ENCODE measurements at regions not wholly inside any gene's neighbourhood (a gene's known extent, or its start where the extent isn't known, plus 50 kb on each side); places are given as distances from the start of the nearest gene placed in this dataset.

DNA sequence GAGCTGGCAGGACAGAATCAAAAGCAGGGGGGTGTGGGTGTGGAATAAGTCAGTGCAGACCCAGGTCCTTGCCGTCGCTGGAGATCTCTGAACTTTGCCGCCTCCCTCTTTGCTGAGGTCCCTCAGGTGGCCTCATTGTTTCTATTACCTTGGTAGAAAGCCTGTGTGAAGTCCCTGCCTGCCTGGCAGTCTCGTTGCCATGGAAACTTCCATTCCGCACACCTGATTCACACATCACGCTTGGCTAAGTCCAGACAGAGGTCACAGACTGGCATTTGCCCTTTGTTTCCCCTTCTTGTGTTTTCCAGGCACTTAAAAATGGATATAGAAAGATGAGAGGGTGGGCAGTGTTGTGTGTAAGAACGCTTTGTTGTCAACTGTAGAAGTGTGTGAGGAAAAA lies 260.6 kb downstream of the PRL start:
- no peaks in the 10 kb centered on the region for H3K4me1 ChIP-seq (ENCODE audit: control insufficient read depth in 1 of 2, low read depth in 2 of 2)
- H3K27me3 ChIP-seq (replicated peaks; ENCODE audit: insufficient read depth), result no peaks in the 10 kb centered on the region
- no peaks in the 10 kb centered on the region for H3K36me3 ChIP-seq
- DNase-seq (ENCODE audit: low spot score), result no peak
- ATAC-seq (ENCODE audit: insufficient number of reproducible peaks, low FRiP score, low read depth), result no peak
- peaks cover 13% of the 10 kb centered on the region for H3K9me3 ChIP-seq
- no peak overlapping the region for H3K4me3 ChIP-seq
- TF ChIP-seq, protein P1, sequence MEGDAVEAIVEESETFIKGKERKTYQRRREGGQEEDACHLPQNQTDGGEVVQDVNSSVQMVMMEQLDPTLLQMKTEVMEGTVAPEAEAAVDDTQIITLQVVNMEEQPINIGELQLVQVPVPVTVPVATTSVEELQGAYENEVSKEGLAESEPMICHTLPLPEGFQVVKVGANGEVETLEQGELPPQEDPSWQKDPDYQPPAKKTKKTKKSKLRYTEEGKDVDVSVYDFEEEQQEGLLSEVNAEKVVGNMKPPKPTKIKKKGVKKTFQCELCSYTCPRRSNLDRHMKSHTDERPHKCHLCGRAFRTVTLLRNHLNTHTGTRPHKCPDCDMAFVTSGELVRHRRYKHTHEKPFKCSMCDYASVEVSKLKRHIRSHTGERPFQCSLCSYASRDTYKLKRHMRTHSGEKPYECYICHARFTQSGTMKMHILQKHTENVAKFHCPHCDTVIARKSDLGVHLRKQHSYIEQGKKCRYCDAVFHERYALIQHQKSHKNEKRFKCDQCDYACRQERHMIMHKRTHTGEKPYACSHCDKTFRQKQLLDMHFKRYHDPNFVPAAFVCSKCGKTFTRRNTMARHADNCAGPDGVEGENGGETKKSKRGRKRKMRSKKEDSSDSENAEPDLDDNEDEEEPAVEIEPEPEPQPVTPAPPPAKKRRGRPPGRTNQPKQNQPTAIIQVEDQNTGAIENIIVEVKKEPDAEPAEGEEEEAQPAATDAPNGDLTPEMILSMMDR (IDR thresholded peaks at IDR 0.05), result no peak
- no peak overlapping the region for H3K27ac ChIP-seq

DNA sequence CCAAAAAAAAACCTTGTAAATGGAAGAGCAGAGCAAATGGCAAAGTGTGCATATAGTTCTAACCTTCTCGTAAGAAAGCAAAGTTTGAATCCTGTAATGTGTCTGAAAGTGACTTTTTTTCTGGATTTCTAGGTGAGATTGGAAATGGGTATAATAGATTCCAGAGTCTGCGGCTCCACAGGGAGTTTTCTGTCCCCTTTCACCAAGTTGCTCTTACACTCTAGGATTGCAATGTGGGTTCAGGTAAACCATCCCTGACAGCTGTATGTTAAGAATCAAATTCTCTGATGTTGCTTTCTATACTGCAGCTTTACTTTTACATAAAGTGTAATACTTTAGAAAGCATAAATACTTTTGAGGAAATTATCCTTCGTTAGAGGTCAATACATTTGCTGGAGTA lies 260.1 kb downstream of the PRL start:
- TF ChIP-seq, protein P1 (IDR thresholded peaks at IDR 0.05), result no peak
- no peaks in the 10 kb centered on the region for H3K4me1 ChIP-seq (ENCODE audit: control insufficient read depth in 1 of 2, low read depth in 2 of 2)
- H3K27ac ChIP-seq, result no peak overlapping the region
- ATAC-seq (ENCODE audit: insufficient number of reproducible peaks, low FRiP score, low read depth) (no peak), DNase-seq (ENCODE audit: low spot score) (no peak)
- H3K4me3 ChIP-seq, result no peak overlapping the region
- H3K27me3 ChIP-seq (replicated peaks; ENCODE audit: insufficient read depth), result no peaks in the 10 kb centered on the region
- H3K9me3 ChIP-seq, result peaks cover 13% of the 10 kb centered on the region
- no peaks in the 10 kb centered on the region for H3K36me3 ChIP-seq

DNA sequence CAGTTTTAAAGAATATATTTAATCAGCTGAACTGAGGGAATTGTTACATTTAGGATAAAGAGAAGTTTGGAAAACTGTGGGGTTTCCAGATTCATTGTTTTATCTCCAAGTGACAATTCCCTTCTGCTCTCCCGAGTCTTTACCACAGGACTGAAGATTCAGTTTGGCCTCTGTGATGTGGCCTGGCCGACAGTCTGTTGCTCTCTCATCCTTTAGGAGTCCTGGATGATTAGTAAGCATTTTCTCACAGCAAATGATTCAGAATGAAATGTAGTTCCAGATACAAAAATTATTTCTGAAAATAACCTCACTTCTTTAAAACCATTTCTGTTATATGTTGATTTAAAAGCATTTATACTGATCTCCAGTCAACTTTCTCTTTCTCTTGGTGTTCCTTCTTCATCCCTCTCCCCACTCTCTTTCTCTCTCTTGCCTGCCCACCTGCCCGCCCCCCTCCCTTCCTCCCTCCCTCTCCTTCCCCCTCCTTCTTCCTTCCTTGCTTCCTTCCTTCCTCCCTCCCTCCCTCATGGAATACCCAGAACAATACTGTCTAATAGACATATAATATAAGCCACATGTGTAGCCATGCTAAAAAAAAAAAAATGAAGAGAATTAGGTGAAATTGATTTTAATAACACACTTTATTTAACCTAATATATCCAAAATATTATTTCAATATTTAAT lies 254.9 kb downstream of the PRL start:
- Histone ChIP-seq H3K36me3 (no peaks in the 10 kb centered on the region), H3K9me3 (peaks cover 13% of the 10 kb centered on the region), H3K4me1 (ENCODE audit: control insufficient read depth in 1 of 2, low read depth in 2 of 2) (peaks cover 13 to 16% of the 10 kb centered on the region in 2 donors), H3K4me3 (no peak overlapping the region), H3K27me3 (replicated peaks; ENCODE audit: insufficient read depth) (no peaks in the 10 kb centered on the region), H3K27ac (no peak overlapping the region)
- no peak for DNase-seq (ENCODE audit: low spot score)
- no peak for ATAC-seq (ENCODE audit: insufficient number of reproducible peaks, low FRiP score, low read depth)
- TF ChIP-seq, protein P1 (IDR thresholded peaks at IDR 0.05), result no peak

DNA sequence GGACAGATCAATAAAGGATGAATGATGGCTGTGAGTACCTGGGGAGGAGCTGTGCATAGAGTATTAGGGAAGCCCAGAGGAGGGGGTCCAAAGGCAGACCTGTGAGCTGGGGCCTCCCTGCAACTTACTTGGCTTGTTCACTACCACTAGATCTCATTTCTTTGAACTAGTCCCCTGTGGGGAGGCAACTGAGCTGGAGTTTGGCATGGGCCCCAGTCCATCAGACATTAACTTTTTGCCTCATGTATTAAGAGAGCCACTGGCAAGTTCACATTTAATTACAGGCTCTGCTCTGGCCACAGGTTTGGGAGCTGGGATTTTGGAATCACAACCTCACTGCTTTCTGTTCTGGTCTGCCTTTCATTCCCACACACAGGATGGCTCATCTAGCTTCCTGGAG lies 254.1 kb downstream of the PRL start:
- DNase-seq (ENCODE audit: low spot score) (no peak), ATAC-seq (ENCODE audit: insufficient number of reproducible peaks, low FRiP score, low read depth) (no peak)
- TF ChIP-seq, protein P1 (IDR thresholded peaks at IDR 0.05), result no peak
- Histone ChIP-seq H3K36me3 (no peaks in the 10 kb centered on the region), H3K27ac (peak overlapping the region; percentile 46 to 51), H3K4me3 (no peak overlapping the region), H3K9me3 (peaks cover 13% of the 10 kb centered on the region), H3K4me1 (ENCODE audit: control insufficient read depth in 1 of 2, low read depth in 2 of 2) (peaks cover 13 to 16% of the 10 kb centered on the region in 2 donors), H3K27me3 (replicated peaks; ENCODE audit: insufficient read depth) (no peaks in the 10 kb centered on the region)

DNA sequence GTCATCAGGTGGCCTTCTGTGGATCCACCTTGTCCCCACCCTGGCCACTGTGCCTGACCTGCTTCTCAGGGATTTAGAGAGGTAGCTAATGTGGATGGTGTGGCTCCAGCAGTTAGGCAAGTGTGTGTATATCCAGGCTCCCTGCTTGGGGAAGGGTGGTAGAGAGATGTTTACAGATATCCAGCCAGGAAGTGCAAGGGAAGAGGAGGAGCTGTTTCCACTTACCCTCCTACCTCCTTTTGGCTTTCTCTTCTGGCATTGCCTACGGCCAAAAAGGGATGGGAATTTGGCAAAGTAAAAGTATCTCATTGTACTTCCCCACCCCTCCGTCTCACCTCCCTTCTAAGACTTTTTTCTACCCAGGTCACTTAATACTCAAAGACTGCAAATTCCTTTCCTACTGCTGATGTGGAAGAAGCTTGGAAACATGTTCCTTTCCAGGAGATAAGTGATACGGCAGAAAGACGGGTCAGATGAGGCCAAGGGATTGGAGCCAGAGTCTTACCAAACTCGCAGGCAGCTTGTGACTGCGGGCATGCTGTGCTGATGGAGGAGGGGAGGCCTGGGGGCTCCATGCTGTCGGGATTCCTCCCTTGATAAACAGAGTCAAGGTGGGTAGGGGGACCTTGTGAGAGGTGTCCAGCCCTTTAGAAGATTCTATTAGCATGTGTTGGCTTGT lies 253.4 kb downstream of the PRL start:
- ATAC-seq (ENCODE audit: insufficient number of reproducible peaks, low FRiP score, low read depth) (no peak), DNase-seq (ENCODE audit: low spot score) (no peak)
- Histone ChIP-seq H3K27me3 (replicated peaks; ENCODE audit: insufficient read depth) (no peaks in the 10 kb centered on the region), H3K36me3 (no peaks in the 10 kb centered on the region), H3K9me3 (peaks cover 13% of the 10 kb centered on the region), H3K27ac (peak overlapping the region; percentile 46 to 51), H3K4me1 (ENCODE audit: control insufficient read depth in 1 of 2, low read depth in 2 of 2) (peaks cover 13 to 16% of the 10 kb centered on the region in 2 donors), H3K4me3 (peak overlapping the region; percentile 59)
- TF ChIP-seq, protein P1 (IDR thresholded peaks at IDR 0.05), result no peak
